Coronary artery (tissue), 2 donors: ENCODE measurements at regions not wholly inside any gene's neighbourhood (a gene's known extent, or its start where the extent isn't known, plus 50 kb on each side); places are given as distances from the start of the nearest gene placed in this dataset.

Experiments used
- DNase-seq: peaks from one replicate; pipeline ENCODE4 v3.0.0-alpha.2; 2017; ENCODE audit warnings: low spot score
- H3K27ac ChIP-seq, 2 donors: fragments of 200-600 bp; sonication (generic); one replicate each; pipeline ENCODE4 v1.5.1; 2016 to 2019
- H3K4me3 ChIP-seq: fragments of 200-600 bp; sonication (generic); 2 replicates; pipeline ENCODE4 v1.5.1; 2016; ENCODE audit warnings: mild to moderate bottlenecking, moderate library complexity
- CTCF ChIP-seq: fragments of 200-600 bp; sonication (generic); IDR thresholded peaks from one replicate; pipeline ENCODE4 v1.5.1; 2019; ENCODE audit warnings: antibody characterized with exemption

DNA sequence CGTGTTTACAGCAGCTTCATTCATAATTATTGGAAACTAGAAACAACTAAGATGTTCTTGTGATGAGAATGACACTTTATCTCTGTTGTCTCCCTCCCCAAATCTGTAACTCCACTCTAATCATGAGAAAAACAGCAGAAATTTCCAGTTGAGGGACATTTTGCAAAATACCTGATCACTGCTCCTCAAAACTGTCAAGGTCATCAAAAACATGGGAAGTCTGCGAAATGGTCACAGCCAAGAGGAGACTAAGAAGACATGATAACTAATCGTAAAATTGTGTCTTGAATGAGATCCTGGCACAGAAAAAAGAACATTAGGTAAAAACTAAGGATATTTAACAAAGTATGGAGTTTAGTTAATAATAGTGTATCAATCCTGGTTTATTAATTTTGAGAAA, 204.2 kb downstream of the CYLD start:
- no peak for TF ChIP-seq CTCF
- no peak overlapping the region for H3K4me3 ChIP-seq
- DNase-seq: no peak
- H3K27ac ChIP-seq: no peak overlapping the region

DNA sequence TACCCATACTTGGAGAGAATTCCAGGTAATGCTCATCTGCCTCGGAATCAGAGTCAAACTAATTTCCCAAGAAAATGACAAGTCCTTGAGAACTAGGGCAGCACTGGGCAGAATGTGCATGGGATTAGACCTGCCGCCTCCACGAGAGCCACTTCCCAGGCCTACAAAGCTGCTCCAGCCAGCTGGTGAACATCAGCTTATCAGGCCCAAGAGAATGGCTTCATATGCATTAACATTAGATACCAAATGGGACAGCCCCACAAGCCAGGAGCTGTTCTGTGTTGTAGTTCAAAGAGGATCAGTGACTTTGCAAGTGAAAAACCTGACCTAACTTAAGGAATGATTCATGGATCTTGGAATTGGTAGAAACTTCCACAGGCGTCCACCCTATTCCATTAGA, 203.3 kb downstream of the CYLD start:
- no peak for TF ChIP-seq CTCF
- Histone ChIP-seq H3K4me3 (no peak overlapping the region), H3K27ac (no peak overlapping the region)
- DNase-seq: no peak

- no peak overlapping the region for H3K4me3 ChIP-seq
- DNase-seq: no peak
- no peak for TF ChIP-seq CTCF
- H3K27ac ChIP-seq: no peak overlapping the region
These were observed 202.6 kb downstream of the CYLD start for GRCh38 chr16:50944436-50944835.

DNA sequence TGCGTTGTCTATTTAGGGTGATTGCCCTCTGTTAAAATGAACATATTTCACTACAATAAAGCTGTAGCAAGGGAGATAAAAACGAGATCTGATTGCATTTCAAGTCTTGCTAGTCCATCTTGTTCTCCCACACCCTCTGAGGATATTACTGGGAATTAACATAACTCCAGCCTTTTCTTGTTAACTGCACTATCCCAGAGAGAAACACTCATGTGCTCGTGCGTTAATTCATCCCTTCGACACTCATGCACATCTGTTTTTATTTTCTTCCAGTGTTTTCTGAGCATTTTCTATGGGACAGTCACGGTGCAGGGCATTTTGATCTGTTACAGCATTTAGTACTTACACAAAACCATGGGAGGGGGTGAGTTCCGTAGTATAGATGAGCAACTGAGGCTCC, 202.1 kb downstream of the CYLD start:
- no peak overlapping the region for H3K4me3 ChIP-seq
- DNase-seq: no peak
- TF ChIP-seq CTCF: no peak
- no peak overlapping the region for H3K27ac ChIP-seq

GRCh38 chr16:50942143-50942542, 200.3 kb downstream of the CYLD start:
- TF ChIP-seq CTCF: no peak
- Histone ChIP-seq H3K4me3 (no peak overlapping the region), H3K27ac (no peak overlapping the region)
- DNase-seq: no peak

- no peak for TF ChIP-seq CTCF
- no peak overlapping the region for H3K4me3 ChIP-seq
- H3K27ac ChIP-seq: no peak overlapping the region
- DNase-seq: no peak
These were observed 199.8 kb downstream of the CYLD start for GRCh38 chr16:50941681-50942080.

GRCh38 chr16:50940275-50940854, 198.5 kb downstream of the CYLD start:
- DNase-seq: no peak
- no peak for TF ChIP-seq CTCF

More at GRCh38 chr16:50940275-50940854, 198.5 kb downstream of the CYLD start:
- H3K4me3 ChIP-seq: no peak overlapping the region
- no peak overlapping the region for H3K27ac ChIP-seq
